ENCODE measurements at regions not wholly inside any gene's neighbourhood (a gene's known extent, or its start where the extent isn't known, plus 50 kb on each side); places are given as distances from the start of the nearest gene placed in this dataset.

GRCh38 chr11:79796704-79797103, 355.9 kb upstream of the TENM4 start:
- no peak for DNase-seq (ENCODE audit: low read depth in 2 of 2)

DNA sequence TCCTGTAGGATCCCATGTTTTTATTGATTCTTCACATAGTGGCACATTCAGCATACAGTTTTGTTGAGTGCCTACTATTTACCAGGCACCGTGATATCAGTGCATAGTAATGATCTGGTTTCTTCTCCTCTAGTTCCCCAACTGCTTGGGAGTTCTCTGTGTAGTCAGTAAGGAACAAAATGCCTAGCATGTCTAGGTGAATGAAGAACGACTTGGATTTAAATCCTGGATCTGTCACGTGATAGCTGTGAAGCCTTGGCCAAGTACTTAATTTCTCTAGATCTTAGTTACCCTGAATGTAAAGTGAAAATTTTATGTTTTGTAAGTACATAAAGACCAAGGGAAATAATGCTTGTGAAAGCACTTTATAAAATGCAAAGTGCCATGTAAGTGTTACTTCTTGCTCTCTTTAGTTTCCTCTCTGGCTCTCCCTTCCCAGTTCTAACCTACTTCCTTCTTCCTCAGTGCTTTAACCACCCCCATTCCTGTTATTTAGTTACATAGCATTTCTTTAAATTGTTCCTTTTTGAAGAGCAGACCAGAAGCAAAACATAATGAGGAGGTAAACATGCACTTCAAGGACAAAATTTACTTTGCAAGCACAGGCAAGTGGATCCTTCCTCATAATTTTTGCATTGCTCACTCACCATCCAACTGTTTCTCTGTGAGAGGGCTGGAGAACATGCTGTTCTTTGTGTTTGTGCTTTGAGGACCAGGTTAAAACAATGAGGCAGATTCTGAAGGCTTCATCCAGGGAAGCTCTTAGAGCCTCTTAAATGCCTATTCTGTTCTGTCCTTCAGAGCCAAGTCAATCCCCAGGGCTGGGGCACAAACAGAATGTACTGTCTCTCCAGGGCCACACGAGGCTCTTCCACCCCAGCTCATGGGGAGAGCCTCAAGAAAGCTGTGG, 353.9 kb upstream of the TENM4 start:
- no peak for DNase-seq (ENCODE audit: low read depth in 2 of 2)

- DNase-seq (ENCODE audit: low read depth in 2 of 2) = no peak
Measured at GRCh38 chr11:79794057-79794456, 353.2 kb upstream of the TENM4 start.

GRCh38 chr11:79786961-79787360, 346.1 kb upstream of the TENM4 start:
- DNase-seq (ENCODE audit: low read depth in 2 of 2) = no peak

GRCh38 chr11:79783833-79784232, 343.0 kb upstream of the TENM4 start:
- no peak for DNase-seq (ENCODE audit: low read depth in 2 of 2)

- no peak for DNase-seq (ENCODE audit: low read depth in 2 of 2)
Measured at GRCh38 chr11:79768343-79768742, 327.5 kb upstream of the TENM4 start.

GRCh38 chr11:79762279-79762921, 321.6 kb upstream of the TENM4 start:
- DNase-seq (ENCODE audit: low read depth in 2 of 2) = peak in 1 of 2 experiments; percentile 3

DNA sequence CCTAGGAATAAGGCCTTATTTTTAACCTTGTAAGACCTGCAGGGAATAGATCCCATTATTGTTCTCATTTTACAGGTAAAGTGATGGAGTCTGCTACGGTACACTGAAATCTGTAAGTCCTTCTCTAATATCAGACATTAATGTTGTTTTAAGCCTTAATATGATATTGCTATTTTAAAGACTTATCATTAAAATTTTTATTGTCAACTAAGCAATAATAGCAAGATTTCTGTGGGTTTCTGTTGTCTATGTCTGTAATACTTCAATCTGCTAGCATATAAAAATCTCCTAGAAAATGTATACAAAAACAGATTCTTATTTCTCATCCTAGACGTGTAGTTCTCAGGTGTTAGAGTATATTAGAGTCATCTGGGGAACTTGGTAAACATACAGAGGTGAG, 317.5 kb upstream of the TENM4 start:
- DNase-seq (ENCODE audit: low read depth in 2 of 2) = no peak

DNA sequence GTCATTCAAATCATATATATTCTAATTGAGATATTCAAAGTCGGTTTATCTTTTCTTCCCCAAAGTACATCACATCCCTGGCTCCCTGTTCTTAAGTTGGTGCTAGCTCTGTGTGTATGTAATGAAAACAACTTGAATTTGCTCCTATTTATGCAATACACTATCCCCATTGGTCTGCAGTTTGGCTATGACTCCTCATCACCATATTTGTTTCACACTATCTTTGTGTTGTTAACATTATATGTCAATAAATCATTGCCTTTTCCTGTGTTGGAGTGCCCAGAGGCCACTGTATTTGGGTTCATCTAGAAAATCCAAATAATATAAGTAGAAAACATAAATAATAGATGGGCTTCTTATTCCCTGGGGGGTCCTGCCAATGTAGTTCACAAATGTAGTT, 306.6 kb upstream of the TENM4 start:
- DNase-seq (ENCODE audit: low read depth in 2 of 2) = no peak

DNA sequence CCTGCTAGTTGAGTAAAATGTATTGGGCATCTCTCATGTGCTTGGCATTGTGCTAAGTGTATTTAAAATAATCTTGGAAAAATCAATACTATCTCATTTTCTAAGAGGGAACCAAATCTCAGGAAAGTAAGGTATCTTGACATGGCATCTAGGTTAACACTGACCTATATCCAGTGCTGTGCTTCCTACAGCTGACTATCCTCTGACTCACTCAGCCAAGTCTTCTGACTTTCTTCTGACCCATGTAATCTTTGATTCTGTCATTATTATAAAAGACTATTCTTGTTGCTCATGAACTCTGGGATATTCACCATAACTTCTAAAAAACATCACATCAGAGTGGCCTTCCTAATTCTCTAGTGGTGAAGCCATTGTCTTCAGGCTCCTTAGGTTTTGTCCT, 304.1 kb upstream of the TENM4 start:
- DNase-seq (ENCODE audit: low read depth in 2 of 2) = no peak

GRCh38 chr11:79742176-79742575, 301.3 kb upstream of the TENM4 start:
- DNase-seq (ENCODE audit: low read depth in 2 of 2) = no peak

GRCh38 chr11:79739591-79739990, 298.8 kb upstream of the TENM4 start:
- DNase-seq (ENCODE audit: low read depth in 2 of 2) = no peak

DNA sequence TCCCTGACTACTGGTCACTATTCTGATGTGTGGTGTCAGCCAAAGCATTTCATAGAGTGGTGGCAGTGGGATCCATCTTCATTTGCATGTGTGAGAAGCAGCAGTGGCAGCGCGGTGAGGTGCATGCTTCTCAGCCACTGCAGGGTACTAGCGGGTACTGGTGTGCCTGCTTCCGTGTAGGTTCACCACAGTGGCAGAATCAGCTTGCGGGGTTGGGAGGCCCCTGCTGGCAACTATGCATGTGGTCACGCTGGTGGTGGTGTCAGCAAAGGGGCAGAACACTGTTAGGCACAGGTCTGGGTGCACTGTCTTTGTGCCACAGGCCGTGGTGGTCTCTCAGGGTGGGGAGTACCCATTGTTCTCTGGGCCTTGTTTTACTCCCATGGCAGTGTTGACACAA, 286.4 kb upstream of the TENM4 start:
- no peak for DNase-seq (ENCODE audit: low read depth in 2 of 2)

GRCh38 chr11:79720115-79720514, 279.3 kb upstream of the TENM4 start:
- no peak for DNase-seq (ENCODE audit: low read depth in 2 of 2)

GRCh38 chr11:79708319-79708932, 267.6 kb upstream of the TENM4 start:
- peak; percentile 20 to 28 for DNase-seq (ENCODE audit: low read depth in 2 of 2)

DNA sequence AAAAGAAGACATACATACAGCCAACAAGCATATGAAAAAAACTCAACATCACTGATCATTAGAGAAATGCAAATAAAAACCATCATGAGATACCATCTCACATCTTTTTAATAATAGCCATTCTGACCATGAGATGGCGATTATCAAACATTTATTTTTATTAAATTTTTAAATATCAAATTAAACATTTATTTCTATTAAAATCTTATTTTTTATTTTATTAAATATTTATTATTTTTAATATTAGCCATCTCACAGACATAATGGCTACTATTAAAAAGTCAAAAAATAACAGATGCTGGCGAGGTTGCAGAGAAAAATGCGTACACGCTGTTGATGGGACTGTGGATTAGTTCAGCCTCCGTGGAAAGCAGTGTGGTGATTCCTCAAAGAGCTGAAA, 264.8 kb upstream of the TENM4 start:
- no peak for DNase-seq (ENCODE audit: low read depth in 2 of 2)

DNA sequence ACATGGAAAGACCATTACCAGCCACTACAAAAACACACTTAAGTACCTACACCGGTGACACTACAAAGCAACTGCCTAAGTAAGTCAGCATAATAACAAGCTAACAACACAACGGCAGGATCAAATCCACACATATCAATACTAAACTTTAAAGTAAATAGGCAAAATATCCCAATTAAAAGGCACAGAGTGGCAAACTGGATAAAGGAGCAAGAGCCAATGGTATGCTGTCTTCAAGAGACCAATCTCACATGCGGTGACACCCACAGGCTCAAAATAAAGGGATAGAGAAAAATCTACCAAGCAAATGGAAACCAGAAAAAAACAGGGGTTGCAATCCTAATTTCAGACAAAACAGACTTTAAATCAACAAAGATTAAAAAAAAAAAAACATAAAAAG, 261.5 kb upstream of the TENM4 start:
- DNase-seq (ENCODE audit: low read depth in 2 of 2) = no peak

GRCh38 chr11:79699246-79699645, 258.4 kb upstream of the TENM4 start:
- peak in 1 of 2 experiments; percentile 4 for DNase-seq (ENCODE audit: low read depth in 2 of 2)

DNA sequence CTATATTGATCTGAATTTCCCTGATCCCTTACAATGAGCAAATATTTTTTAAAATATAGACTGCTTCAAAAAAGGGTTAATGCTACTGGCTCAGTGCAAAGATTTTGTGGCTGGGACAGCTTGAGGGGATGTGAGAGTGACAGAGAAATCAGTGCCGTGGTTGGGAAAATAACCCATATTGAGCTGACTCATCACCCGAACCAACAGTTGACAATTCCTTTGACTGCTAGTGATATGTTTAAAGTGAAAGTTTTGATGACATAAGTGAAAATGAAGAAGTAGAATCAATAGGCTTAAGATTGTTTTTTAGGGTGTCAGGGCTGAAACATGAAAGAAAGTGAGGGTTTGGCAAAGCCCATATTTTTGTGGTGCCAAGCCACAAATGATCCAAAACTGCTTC, 257.1 kb upstream of the TENM4 start:
- DNase-seq (ENCODE audit: low read depth in 2 of 2) = no peak

DNA sequence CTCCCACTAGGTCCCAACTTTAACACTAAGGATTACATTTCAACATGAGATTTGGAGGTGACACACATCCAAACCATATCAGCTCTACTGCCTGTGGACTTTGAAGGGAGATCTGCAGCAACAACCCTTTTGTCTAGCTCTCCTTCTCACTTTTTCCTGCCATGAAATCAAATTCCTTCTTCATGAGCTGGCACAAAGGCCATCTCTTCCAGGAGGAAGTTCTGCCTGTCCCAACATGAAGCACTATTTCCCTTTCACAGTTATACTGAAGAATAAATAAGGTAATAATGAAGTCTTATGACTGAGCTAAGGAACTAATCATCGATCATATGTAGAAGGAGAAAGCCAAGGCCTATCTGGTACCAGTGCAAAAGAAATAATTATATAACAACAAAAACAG, 253.5 kb upstream of the TENM4 start:
- DNase-seq (ENCODE audit: low read depth in 2 of 2) = no peak

DNA sequence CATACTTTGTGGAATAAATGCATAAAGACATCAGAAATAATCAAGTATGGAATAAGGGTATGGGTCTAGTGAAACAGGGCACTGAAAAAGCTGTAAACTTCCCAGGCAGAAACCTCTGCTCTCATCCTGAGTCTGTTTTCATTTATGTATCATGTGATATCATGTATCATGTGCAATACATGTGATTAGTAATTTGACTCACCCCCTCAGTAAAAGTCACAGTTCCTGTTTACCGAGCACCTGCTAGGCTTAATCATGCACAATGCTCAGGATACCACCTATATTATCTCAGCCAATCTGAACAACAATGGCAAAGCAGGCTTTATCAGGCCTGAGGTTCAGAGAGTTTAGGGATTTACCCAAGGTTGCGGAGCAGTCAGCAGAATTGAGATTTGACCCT, 250.6 kb upstream of the TENM4 start:
- no peak for DNase-seq (ENCODE audit: low read depth in 2 of 2)

DNA sequence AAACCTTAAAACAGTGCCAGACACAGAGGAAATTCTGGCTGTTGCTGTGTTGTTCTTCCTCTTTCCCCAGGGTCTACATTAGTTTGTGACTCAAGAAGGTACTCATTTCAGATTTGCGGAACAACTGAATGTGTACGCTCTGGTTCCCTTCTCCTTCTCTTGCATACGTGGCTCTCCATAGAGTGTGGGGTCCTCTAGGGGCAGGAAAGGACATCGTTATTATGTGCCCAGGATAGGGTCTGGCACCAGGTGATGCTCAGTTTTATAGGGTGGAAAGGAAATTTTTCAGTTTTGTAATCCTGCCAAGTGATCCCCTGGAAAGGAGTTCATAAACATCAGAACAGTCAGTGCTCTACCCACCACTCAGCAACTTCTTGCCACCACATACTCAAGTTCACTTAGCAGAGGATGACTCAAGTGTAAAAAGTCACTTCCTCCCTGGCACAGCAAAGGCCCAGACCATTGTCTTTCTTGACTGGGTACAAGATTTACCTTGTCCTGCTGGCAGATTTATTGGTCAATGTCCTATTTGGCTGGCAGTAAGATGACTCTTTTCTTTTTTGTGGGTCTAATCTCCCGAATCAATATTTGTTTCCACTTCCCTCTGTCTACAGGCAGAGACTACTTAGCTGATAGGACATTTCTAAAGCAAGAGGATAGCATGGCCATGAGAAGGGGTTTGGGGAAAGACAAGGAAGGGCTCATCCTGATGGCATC, 246.0 kb upstream of the TENM4 start:
- DNase-seq (ENCODE audit: low read depth in 2 of 2) = no peak

Data from fibroblast of skin of left quadriceps (primary cell).